ENCODE measurements at regions not wholly inside any gene's neighbourhood (a gene's known extent, or its start where the extent isn't known, plus 50 kb on each side); places are given as distances from the start of the nearest gene placed in this dataset.

DNA sequence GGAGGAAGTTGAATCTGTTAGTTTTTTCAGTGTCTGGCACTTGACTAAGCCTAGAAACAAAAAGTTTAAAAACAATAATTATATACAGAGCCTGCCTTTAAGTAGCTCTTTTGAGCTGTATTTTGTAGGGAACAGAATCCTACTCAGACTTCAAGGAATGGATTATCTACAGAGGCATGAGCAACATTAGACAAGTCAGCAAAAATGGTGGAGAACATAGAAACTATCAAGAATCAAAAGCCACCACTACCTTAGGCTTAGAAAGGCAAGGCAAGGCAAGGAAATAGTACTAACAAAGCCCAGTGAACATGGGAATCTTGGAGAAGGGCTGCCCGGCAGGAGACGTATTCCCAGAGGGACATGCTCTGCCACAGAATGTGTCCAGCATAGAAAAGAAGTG lies 353.6 kb upstream of the FAT3 start:
- TF ChIP-seq CTCF (IDR thresholded peaks at IDR 0.05; ENCODE audit: low read depth, low read length) (no peak), EZH2phosphoT487 (IDR thresholded peaks at IDR 0.05; ENCODE audit: low read depth) (no peak)
